ENCODE measurements at regions not wholly inside any gene's neighbourhood (a gene's known extent, or its start where the extent isn't known, plus 50 kb on each side); places are given as distances from the start of the nearest gene placed in this dataset.

DNA sequence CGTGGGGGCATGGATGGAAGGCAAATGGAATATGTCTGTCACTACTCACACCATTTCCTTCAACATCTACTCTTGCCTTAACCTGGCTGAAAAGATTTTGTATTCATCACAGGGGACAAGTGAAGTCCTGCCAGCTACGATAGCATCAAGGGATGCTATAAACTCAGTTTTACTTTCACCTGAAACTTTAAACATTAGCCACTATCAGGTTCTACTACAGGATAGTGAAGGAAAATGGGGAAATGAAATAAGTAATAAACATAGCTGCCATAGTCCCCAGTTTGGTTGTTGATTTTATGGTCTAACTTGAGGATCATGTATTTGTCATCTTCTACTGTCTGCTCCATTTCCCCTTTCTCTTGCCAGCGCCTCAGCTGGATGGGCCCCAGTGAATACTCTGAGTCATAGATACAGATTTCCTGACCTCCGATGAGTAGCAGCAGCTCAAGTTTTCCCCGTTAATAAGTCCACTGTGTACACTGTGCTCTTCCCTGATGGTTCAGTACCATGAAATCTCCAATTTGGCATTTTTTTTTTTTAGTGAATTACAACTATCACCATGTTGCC lies 338.2 kb upstream of the SLCO3A1 start:
- no TSS peak for BruUV-seq (replicated peaks)
- TF ChIP-seq, protein P1, sequence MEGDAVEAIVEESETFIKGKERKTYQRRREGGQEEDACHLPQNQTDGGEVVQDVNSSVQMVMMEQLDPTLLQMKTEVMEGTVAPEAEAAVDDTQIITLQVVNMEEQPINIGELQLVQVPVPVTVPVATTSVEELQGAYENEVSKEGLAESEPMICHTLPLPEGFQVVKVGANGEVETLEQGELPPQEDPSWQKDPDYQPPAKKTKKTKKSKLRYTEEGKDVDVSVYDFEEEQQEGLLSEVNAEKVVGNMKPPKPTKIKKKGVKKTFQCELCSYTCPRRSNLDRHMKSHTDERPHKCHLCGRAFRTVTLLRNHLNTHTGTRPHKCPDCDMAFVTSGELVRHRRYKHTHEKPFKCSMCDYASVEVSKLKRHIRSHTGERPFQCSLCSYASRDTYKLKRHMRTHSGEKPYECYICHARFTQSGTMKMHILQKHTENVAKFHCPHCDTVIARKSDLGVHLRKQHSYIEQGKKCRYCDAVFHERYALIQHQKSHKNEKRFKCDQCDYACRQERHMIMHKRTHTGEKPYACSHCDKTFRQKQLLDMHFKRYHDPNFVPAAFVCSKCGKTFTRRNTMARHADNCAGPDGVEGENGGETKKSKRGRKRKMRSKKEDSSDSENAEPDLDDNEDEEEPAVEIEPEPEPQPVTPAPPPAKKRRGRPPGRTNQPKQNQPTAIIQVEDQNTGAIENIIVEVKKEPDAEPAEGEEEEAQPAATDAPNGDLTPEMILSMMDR (IDR thresholded peaks at IDR 0.05; ENCODE audit: insufficient read depth in 1 of 2, low read depth in 1 of 2, low read length in 1 of 2, severe bottlenecking in 1 of 2, unreplicated experiment in 1 of 2), result no peak
- intact Hi-C loops (cut with micrococcal nuclease; ENCODE audit: unreplicated experiment), result no loop called here
- ChIA-PET CTCF (no interaction called here), POLR2A (no interaction called here)
- no peaks in the 10 kb centered on the region for H3K27me3 ChIP-seq (replicated peaks; ENCODE audit: control insufficient read depth, insufficient read depth, low read length)
- H3K4me3 ChIP-seq (ENCODE audit: low read depth, low read length), result no peak overlapping the region
- H3K4me1 Mint-ChIP-seq (ENCODE audit: low read depth, unreplicated experiment), result no peaks in the 10 kb centered on the region
- no peaks in the 10 kb centered on the region for H3K36me3 Mint-ChIP-seq (ENCODE audit: insufficient read depth, unreplicated experiment)
- H3K36me3 ChIP-seq (ENCODE audit: control insufficient read depth, insufficient read depth, low read length), result no peaks in the 10 kb centered on the region
- no peaks in the 10 kb centered on the region for H3K9me3 Mint-ChIP-seq (ENCODE audit: unreplicated experiment)
- no peak overlapping the region for H3K27ac Mint-ChIP-seq (ENCODE audit: unreplicated experiment)
- no peaks in the 10 kb centered on the region for H3K4me1 ChIP-seq
- no peak for DNase-seq
- H3K27me3 Mint-ChIP-seq (ENCODE audit: insufficient read depth, unreplicated experiment), result peaks cover 15% of the 10 kb centered on the region
- H3K4me3 Mint-ChIP-seq (ENCODE audit: unreplicated experiment), result no peak overlapping the region
- H3K9me3 ChIP-seq, result no peaks in the 10 kb centered on the region

DNA sequence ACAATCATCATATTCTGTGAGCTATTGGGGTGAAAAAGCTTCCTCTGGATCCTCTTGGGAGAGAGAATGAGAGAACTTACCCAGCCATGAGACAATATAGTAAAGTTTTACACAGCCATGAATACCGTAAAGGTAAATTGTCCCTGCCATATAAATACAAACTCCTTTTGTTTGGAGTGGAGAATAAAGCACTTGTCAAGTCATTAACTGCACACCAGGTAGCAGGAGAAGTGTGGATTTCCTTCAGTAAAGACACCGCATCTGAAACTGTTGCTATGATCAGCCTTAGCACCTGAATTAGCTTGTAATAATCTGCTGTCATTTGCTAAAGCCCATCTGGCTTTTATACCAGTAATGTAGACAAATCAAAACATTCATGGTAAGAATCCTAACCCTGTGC lies 336.6 kb upstream of the SLCO3A1 start:
- CTCF ChIA-PET, result no interaction called here
- H3K27me3 Mint-ChIP-seq (ENCODE audit: insufficient read depth, unreplicated experiment), result peaks cover 10% of the 10 kb centered on the region
- TF ChIP-seq, protein P1 (IDR thresholded peaks at IDR 0.05; ENCODE audit: insufficient read depth in 1 of 2, low read depth in 1 of 2, low read length in 1 of 2, severe bottlenecking in 1 of 2, unreplicated experiment in 1 of 2), result no peak
- no peak overlapping the region for H3K27ac Mint-ChIP-seq (ENCODE audit: unreplicated experiment)
- DNase-seq, result no peak
- Histone ChIP-seq H3K36me3 (ENCODE audit: control insufficient read depth, insufficient read depth, low read length) (no peaks in the 10 kb centered on the region), H3K4me1 (no peaks in the 10 kb centered on the region), H3K9me3 (no peaks in the 10 kb centered on the region), H3K4me3 (ENCODE audit: low read depth, low read length) (no peak overlapping the region), H3K27me3 (replicated peaks; ENCODE audit: control insufficient read depth, insufficient read depth, low read length) (no peaks in the 10 kb centered on the region)
- POLR2A ChIA-PET, result no interaction called here
- H3K36me3 Mint-ChIP-seq (ENCODE audit: insufficient read depth, unreplicated experiment), result no peaks in the 10 kb centered on the region
- intact Hi-C loops (cut with micrococcal nuclease; ENCODE audit: unreplicated experiment), result no loop called here
- BruUV-seq (replicated peaks), result no TSS peak
- H3K9me3 Mint-ChIP-seq (ENCODE audit: unreplicated experiment), result no peaks in the 10 kb centered on the region
- H3K4me1 Mint-ChIP-seq (ENCODE audit: low read depth, unreplicated experiment), result no peaks in the 10 kb centered on the region
- no peak overlapping the region for H3K4me3 Mint-ChIP-seq (ENCODE audit: unreplicated experiment)

DNA sequence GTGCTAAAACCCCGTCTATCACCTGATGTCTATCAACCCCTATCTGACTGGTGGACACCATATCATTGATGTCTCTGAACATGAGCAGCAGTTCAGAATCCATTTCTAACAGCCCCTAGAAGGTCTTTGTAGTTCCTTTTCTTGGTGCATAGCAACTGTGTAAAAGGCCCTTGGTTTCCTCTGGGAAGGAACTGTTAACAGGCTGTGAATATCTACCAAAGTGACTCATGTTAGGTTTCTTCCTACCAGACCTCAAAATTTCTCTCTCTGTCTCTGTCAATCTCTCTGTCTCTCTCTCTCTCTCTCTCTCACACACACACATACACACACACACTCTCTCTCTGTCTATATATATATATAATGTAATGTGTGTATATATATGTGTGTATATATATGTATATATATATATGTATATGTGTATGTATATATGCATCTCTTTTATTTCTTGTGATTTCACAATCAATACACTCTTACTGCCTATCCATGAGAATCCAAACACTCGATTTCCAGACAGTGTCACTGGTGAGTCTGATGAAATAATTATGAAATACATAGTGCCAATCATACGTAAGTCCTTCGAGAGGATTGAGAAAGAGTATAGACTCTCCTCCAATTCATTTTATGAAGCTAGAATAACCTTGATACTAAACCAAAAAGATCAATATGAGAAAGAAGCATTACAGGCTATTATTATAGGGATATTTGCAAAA lies 335.9 kb upstream of the SLCO3A1 start:
- BruUV-seq (replicated peaks), result no TSS peak
- no peaks in the 10 kb centered on the region for H3K9me3 ChIP-seq
- DNase-seq, result no peak
- ChIA-PET CTCF (no interaction called here), POLR2A (no interaction called here)
- no peaks in the 10 kb centered on the region for H3K4me1 ChIP-seq
- H3K4me1 Mint-ChIP-seq (ENCODE audit: low read depth, unreplicated experiment), result no peaks in the 10 kb centered on the region
- intact Hi-C loops (cut with micrococcal nuclease; ENCODE audit: unreplicated experiment), result no loop called here
- no peaks in the 10 kb centered on the region for H3K9me3 Mint-ChIP-seq (ENCODE audit: unreplicated experiment)
- H3K4me3 Mint-ChIP-seq (ENCODE audit: unreplicated experiment), result no peak overlapping the region
- no peak overlapping the region for H3K4me3 ChIP-seq (ENCODE audit: low read depth, low read length)
- H3K27me3 Mint-ChIP-seq (ENCODE audit: insufficient read depth, unreplicated experiment), result peaks cover 10% of the 10 kb centered on the region
- H3K36me3 ChIP-seq (ENCODE audit: control insufficient read depth, insufficient read depth, low read length), result no peaks in the 10 kb centered on the region
- H3K27me3 ChIP-seq (replicated peaks; ENCODE audit: control insufficient read depth, insufficient read depth, low read length), result no peaks in the 10 kb centered on the region
- H3K27ac Mint-ChIP-seq (ENCODE audit: unreplicated experiment), result no peak overlapping the region
- TF ChIP-seq, protein P1 (IDR thresholded peaks at IDR 0.05; ENCODE audit: insufficient read depth in 1 of 2, low read depth in 1 of 2, low read length in 1 of 2, severe bottlenecking in 1 of 2, unreplicated experiment in 1 of 2), result no peak
- no peaks in the 10 kb centered on the region for H3K36me3 Mint-ChIP-seq (ENCODE audit: insufficient read depth, unreplicated experiment)
